ENCODE measurements at regions not wholly inside any gene's neighbourhood (a gene's known extent, or its start where the extent isn't known, plus 50 kb on each side); places are given as distances from the start of the nearest gene placed in this dataset.

DNA sequence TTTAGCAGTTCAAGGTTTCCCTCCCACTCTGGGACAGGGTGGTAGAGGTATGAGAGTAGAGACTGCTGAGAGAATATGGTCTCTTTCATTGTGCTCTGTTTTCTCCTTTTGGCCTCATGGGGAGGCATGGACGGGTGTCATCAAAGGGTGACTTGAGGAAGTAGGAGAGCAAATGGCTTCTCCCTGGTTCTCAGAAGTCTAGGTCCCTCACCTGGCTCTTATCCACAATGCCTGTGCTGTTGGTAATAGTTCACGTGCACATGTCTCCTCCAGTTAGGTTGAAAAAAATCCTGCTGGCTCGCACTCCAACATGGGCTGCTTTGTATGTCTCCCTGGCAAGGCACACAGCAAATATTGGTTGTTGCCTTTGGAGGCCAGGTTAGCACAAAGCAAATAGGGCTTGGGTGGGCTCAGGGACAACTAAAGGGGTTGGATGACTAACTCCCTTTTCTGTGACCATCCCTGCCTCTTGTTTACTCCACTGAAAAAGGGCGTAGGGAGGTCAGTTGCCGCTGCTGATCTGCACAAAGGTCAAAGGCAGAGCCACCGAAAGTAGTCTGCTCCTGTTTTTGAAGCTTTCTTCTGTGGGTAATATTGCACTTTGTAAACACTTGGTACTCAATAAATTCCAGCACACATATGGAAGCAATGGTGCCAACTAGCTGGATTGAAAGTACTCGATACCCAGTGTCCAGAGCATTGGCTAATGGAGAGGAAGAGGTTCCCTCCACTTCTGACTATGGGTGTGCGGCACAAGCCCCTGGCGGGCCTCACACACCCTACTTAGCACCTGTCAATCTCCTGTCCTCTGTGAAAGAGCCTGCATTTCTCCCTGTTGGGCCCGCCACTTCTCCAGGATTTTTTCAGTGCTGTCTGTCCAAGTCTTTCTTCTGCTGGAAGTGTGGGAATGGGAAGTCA lies 121.8 kb downstream of the SLC38A6 start:
- Histone ChIP-seq H2BK15ac (ENCODE audit: low read depth, poor library complexity, severe bottlenecking) (peak overlapping the region; percentile 74), H2BK120ac (ENCODE audit: low read depth, low read length) (peak overlapping the region; percentile 65), H3K14ac (ENCODE audit: low read length in 2 of 2) (peak overlapping the region in 1 of 2 experiments; percentile 56), H3K4ac (ENCODE audit: low read depth in 1 of 2, low read length in 2 of 2) (peak overlapping the region; percentile 90 to 91), H3K27ac (ENCODE audit: low read length, poor library complexity, severe bottlenecking) (peak overlapping the region; percentile 99), H3K9me3 (ENCODE audit: control insufficient read depth, low read length) (no peaks in the 10 kb centered on the region), H4K91ac (ENCODE audit: low read length) (peak overlapping the region; percentile 81), H3K18ac (ENCODE audit: low read depth in 1 of 2, low read length in 2 of 2) (peak overlapping the region; percentile 81 to 86), H3K4me2 (ENCODE audit: low read length, poor library complexity, severe bottlenecking) (no peak overlapping the region), H3K4me3 (ENCODE audit: insufficient read depth in 1 of 2, low read depth in 1 of 2, low read length in 2 of 2) (peak overlapping the region in 1 of 2 experiments; percentile 34), H3K79me1 (replicated peaks; ENCODE audit: low read length, poor library complexity, severe bottlenecking) (no peaks in the 10 kb centered on the region), H3K27me3 (ENCODE audit: control insufficient read depth in 1 of 2, insufficient read depth in 1 of 2, low read length in 2 of 2) (no peaks in the 10 kb centered on the region), H3K36me3 (ENCODE audit: control insufficient read depth in 1 of 2, insufficient read depth in 2 of 2, low read depth in 1 of 2, low read length in 2 of 2) (peaks cover 0 to 4% of the 10 kb centered on the region in 2 experiments), H3K9ac (ENCODE audit: low read length) (peak overlapping the region; percentile 80), H2AFZ (ENCODE audit: low read depth, low read length) (no peak overlapping the region), H4K8ac (ENCODE audit: low read length) (peak overlapping the region; percentile 83), H2BK5ac (ENCODE audit: low read depth, low read length, poor library complexity, severe bottlenecking) (peak overlapping the region; percentile 91), H3K23ac (ENCODE audit: low read length in 2 of 2) (no peak overlapping the region), H2BK12ac (ENCODE audit: low read length in 2 of 2) (peak overlapping the region; percentile 81 to 93), H3K4me1 (ENCODE audit: control insufficient read depth, insufficient read depth, low read depth, low read length) (peaks cover 23% of the 10 kb centered on the region), H2AK5ac (ENCODE audit: low read length, severe bottlenecking) (peak overlapping the region; percentile 79)
- WGBS, result 90% methylated on average over 8 of the region's 10 CpGs
- no peak for DNase-seq
